Stimulated activated effector memory CD8-positive, alpha-beta T cell treated with anti-CD3 and anti-CD28 coated beads, Interleukin-12 subunit alpha, Interleukin-12 subunit beta, amount 100 ng/mL, for 72 hours (primary cell): ENCODE measurements at regions not wholly inside any gene's neighbourhood (a gene's known extent, or its start where the extent isn't known, plus 50 kb on each side); places are given as distances from the start of the nearest gene placed in this dataset.
"Not testable (repeated sequence)": the region's sequence is repeated elsewhere in the genome, so short reads cannot be mapped to it uniquely, and the experiment has no call there.

Experiments used
- ATAC-seq: fragments of 150-1000 bp; cut with Tn5 transposase; 2 replicates; pipeline ENCODE4 v1.10.0; 2021
- DNase-seq, 2 donors: peaks; one replicate each; pipeline ENCODE4 v3.0.0; 2021 to 2022; ENCODE audit warnings: low spot score in 2 of 2
- H3K27ac Mint-ChIP-seq: one replicate; pipeline ENCODE4 v1.8.0; 2022; ENCODE audit warnings: mild to moderate bottlenecking, mixed read lengths
- H3K36me3 Mint-ChIP-seq: one replicate; pipeline ENCODE4 v1.8.0; 2022; ENCODE audit warnings: mild to moderate bottlenecking, mixed read lengths
- H3K4me1 Mint-ChIP-seq: one replicate; pipeline ENCODE4 v1.8.0; 2022; ENCODE audit warnings: mixed read lengths
- H3K4me3 Mint-ChIP-seq: one replicate; pipeline ENCODE4 v1.8.0; 2022; ENCODE audit warnings: mild to moderate bottlenecking, mixed read lengths
- H3K9me3 Mint-ChIP-seq: one replicate; pipeline ENCODE4 v1.8.0; 2022; ENCODE audit warnings: mixed read lengths

- Mint-ChIP-seq H3K27ac (no peak overlapping the region), H3K4me1 (peaks cover 30% of the 10 kb centered on the region), H3K4me3 (no peak overlapping the region), H3K36me3 (peaks cover 80% of the 10 kb centered on the region), H3K9me3 (no peaks in the 10 kb centered on the region)
- DNase-seq (no peak), ATAC-seq (no peak)
These were observed 82.7 kb upstream of the CD302 start for GRCh38 chr2:159880729-159881128.

DNA sequence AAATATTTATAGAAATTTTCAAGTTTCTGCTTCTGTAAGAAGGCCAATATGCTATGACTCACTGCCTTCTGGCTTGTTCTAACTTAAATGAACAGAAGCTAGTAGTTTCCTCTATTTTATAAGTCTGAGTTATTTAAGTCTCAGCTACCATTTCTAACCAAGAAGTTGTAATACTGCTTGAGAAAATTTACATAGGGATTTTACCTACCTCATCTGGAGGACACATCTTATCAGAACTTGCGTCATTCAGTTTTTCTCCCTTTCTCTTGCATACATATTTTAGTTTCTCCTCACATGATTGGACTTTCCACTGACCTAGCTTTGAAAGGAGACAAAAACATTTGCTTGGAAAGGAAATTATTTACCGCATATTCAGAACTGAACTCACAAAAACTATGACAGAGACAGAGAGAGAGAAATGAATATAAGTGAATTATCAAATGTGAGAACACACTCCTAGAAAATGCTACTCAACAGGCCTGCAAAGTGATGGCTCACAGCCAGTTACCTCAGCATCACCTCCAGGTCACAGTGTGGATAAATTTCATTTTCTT, 81.1 kb upstream of the CD302 start:
- no peaks in the 10 kb centered on the region for H3K9me3 Mint-ChIP-seq
- H3K4me1 Mint-ChIP-seq = peaks cover 37% of the 10 kb centered on the region
- no peak overlapping the region for H3K4me3 Mint-ChIP-seq
- H3K27ac Mint-ChIP-seq = peak overlapping the region; percentile 11
- peaks cover 74% of the 10 kb centered on the region for H3K36me3 Mint-ChIP-seq
- ATAC-seq (peak; percentile 94), DNase-seq (no peak)

DNA sequence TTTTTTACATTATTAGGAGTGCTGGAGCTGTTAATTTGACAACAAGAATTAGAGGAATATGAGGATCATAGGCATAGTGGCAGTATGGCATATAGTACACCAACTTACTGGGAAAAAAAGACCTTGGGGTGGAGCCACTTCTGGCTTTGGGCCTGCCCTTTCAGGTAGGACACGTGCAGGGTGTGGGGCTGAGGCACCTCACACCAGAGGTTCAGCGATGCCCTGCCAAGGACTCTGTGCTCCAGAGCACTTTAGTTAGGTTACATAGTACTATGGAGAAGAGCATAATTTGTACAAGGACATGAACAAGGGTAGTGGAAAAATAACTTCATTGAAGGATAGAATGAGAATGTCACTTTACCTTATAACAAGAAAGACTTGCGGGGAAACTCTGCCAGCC, 77.1 kb upstream of the CD302 start:
- Mint-ChIP-seq H3K4me1 (peaks cover 33% of the 10 kb centered on the region), H3K9me3 (no peaks in the 10 kb centered on the region), H3K4me3 (no peak overlapping the region), H3K36me3 (peaks cover 86% of the 10 kb centered on the region), H3K27ac (no peak overlapping the region)
- ATAC-seq (no peak), DNase-seq (no peak)

DNA sequence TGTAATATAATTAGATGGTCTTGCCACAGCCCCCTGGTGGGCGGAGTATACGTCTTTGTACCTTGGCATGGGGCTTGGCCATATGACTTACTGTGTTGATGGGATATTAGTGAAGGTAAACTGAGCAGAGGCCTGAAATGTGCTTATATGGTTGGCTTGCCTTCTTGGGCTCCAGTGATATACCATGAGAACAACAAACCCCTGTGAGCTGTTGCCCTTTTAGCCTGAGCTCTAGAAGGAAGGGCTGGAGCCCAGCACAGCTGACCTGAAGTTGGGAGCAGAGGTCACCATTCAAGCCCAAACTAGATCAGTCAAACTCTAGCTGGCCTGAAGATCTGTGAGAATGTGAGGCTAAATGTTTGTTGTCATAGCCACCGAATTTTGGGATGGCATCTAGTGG, 75.2 kb upstream of the CD302 start:
- ATAC-seq (no peak), DNase-seq (no peak)
- H3K4me1 Mint-ChIP-seq = peaks cover 17% of the 10 kb centered on the region
- peak overlapping the region; percentile 7 for H3K27ac Mint-ChIP-seq
- no peak overlapping the region for H3K4me3 Mint-ChIP-seq
- no peaks in the 10 kb centered on the region for H3K9me3 Mint-ChIP-seq
- H3K36me3 Mint-ChIP-seq = peaks cover 88% of the 10 kb centered on the region

GRCh38 chr2:159872353-159872752, 74.3 kb upstream of the CD302 start:
- Mint-ChIP-seq H3K27ac (no peak overlapping the region), H3K4me1 (peaks cover 14% of the 10 kb centered on the region), H3K4me3 (no peak overlapping the region), H3K9me3 (no peaks in the 10 kb centered on the region), H3K36me3 (peaks cover 81% of the 10 kb centered on the region)
- ATAC-seq (no peak), DNase-seq (no peak)

- not testable (repeated sequence) for DNase-seq, ATAC-seq, H3K9me3 Mint-ChIP-seq, H3K4me1 Mint-ChIP-seq, H3K27ac Mint-ChIP-seq, H3K4me3 Mint-ChIP-seq
- H3K36me3 Mint-ChIP-seq = peaks cover 69% of the 10 kb centered on the region
These were observed 70.7 kb upstream of the CD302 start for GRCh38 chr2:159868598-159869159.

DNA sequence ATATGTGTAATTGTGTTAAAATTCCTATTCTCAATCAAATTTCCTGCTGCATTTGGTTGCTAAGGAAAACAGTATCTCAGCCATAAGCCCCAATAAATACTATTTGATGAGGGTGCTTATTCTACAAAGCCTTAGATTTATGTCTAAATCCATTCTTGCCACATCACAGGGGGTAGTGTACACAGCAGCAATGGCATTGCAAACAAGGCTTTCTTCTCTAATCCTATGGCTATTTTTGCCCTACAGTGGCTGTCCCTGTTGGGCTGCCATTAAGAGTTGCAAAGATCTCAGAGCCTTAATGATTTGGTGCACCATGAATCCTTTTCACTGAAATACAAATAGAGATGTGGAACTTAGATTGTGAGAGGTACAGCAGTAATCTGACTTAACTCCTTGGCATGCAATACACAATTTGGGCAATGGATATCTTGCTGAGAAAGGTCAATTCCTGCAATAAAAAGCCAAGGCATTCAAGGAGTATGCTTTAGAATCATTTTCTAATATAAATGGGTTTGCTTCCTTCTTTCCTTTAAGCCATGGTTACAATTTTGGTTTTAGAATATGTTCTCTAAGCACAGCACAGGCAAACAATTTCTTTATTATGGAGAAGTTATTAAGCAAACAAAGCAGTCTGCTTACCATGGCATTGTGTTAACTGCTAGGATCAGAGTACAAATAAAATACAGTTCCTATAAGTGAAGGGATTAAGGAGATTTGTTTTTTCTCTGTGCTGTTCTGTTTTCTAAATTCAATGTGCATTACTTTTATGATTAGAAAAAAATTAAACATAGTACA, 69.8 kb upstream of the CD302 start:
- peaks cover 70% of the 10 kb centered on the region for H3K36me3 Mint-ChIP-seq
- H3K4me3 Mint-ChIP-seq = no peak overlapping the region
- H3K27ac Mint-ChIP-seq = no peak overlapping the region
- ATAC-seq = no peak
- H3K9me3 Mint-ChIP-seq = no peaks in the 10 kb centered on the region
- no peaks in the 10 kb centered on the region for H3K4me1 Mint-ChIP-seq
- DNase-seq = no peak

DNA sequence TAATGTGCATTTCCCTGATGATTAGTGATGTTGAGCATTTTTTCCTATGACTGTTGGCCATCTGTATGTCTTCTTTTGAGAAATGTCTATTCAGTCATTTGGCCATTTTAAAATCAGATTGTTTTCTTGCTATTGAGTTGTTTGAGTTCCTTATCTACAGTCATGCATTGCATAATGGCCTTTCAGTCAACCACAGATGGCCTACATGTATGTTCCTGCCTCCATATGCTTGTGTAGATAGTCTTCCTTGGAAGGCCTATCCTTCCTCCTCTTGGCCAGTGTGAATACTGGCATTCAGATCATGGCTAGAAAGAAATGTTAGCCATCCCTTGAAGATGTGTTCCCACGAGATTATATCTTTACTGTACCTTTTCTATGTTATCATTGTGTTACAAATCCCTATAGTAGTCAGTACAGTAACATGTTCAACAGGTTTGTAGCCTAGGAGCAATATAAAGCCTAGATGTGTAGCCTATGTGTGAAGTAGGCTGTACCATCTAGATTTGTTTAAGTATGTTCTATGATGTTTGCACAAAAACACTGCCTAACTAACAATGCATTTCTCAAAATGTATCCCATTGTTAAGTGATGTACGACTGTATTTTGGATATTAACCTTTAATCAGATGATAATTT, 65.6 kb upstream of the CD302 start:
- no peak overlapping the region for H3K4me3 Mint-ChIP-seq
- DNase-seq = no peak
- no peak overlapping the region for H3K27ac Mint-ChIP-seq

GRCh38 chr2:159860581-159861310, 62.7 kb upstream of the CD302 start:
- peaks cover 64% of the 10 kb centered on the region for H3K36me3 Mint-ChIP-seq
- H3K9me3 Mint-ChIP-seq = no peaks in the 10 kb centered on the region
- no peak for ATAC-seq

More for the DNA sequence above, 65.6 kb upstream of the CD302 start:
- Mint-ChIP-seq H3K9me3 (no peaks in the 10 kb centered on the region), H3K4me1 (peaks cover 14% of the 10 kb centered on the region), H3K36me3 (peaks cover 53% of the 10 kb centered on the region)
- no peak for ATAC-seq

DNA sequence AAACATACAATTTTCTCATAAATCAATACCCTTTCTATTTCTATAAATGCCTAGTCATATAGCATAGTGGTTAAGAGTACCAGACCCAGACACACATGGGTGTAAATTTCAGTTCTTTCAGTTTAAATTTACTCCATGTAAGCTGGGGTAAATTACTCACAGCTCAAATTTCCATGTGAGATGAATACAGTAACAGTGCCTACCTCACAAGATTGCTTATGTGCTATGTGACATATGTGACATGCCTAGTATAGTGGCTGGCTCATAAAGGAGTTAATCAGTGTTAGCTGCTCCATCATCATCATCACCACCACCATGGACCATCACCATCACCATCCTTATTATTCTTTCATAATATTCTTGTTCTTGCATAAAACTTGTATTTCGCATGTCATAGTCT, 61.6 kb upstream of the CD302 start:
- peaks cover 14% of the 10 kb centered on the region for H3K4me1 Mint-ChIP-seq
- no peaks in the 10 kb centered on the region for H3K9me3 Mint-ChIP-seq
- peaks cover 72% of the 10 kb centered on the region for H3K36me3 Mint-ChIP-seq
- ATAC-seq (peak; percentile 90), DNase-seq (no peak)
- peak overlapping the region; percentile 58 for H3K27ac Mint-ChIP-seq
- H3K4me3 Mint-ChIP-seq = no peak overlapping the region

More at GRCh38 chr2:159860581-159861310, 62.7 kb upstream of the CD302 start:
- Mint-ChIP-seq H3K27ac (no peak overlapping the region), H3K4me3 (no peak overlapping the region), H3K4me1 (peaks cover 14% of the 10 kb centered on the region)
- no peak for DNase-seq

GRCh38 chr2:159856760-159857159, 58.8 kb upstream of the CD302 start:
- H3K36me3 Mint-ChIP-seq = peaks cover 78% of the 10 kb centered on the region
- H3K27ac Mint-ChIP-seq = no peak overlapping the region
- DNase-seq (no peak), ATAC-seq (no peak)
- no peak overlapping the region for H3K4me3 Mint-ChIP-seq
- H3K4me1 Mint-ChIP-seq = peaks cover 14% of the 10 kb centered on the region
- H3K9me3 Mint-ChIP-seq = no peaks in the 10 kb centered on the region

GRCh38 chr2:159855557-159856061, 57.6 kb upstream of the CD302 start:
- ATAC-seq = no peak
- peaks cover 85% of the 10 kb centered on the region for H3K36me3 Mint-ChIP-seq
- no peaks in the 10 kb centered on the region for H3K9me3 Mint-ChIP-seq
- no peak overlapping the region for H3K4me3 Mint-ChIP-seq
- peaks cover 14% of the 10 kb centered on the region for H3K4me1 Mint-ChIP-seq
- H3K27ac Mint-ChIP-seq = no peak overlapping the region
- no peak for DNase-seq

DNA sequence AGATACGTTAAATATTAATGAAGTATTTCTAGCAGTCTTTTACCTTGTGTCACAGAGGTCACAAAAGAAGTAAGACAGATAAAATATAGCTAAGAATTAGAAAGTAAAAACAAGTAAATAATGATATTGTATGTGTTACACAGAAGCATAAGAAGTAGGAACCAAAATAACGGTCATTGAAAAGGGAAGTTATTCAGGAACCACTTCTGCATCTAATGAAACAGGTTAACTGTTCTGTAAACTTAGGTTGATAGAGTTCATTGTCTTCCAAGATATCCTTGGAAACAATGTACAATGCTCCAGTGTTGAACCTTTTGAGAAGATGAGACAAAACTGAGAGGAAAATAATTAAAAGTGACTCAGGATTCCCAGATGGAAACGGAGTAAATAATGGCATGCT, 57.1 kb upstream of the CD302 start:
- no peak for ATAC-seq
- Mint-ChIP-seq H3K27ac (no peak overlapping the region), H3K9me3 (no peaks in the 10 kb centered on the region), H3K4me1 (peaks cover 9% of the 10 kb centered on the region), H3K36me3 (peaks cover 83% of the 10 kb centered on the region), H3K4me3 (no peak overlapping the region)
- no peak for DNase-seq

DNA sequence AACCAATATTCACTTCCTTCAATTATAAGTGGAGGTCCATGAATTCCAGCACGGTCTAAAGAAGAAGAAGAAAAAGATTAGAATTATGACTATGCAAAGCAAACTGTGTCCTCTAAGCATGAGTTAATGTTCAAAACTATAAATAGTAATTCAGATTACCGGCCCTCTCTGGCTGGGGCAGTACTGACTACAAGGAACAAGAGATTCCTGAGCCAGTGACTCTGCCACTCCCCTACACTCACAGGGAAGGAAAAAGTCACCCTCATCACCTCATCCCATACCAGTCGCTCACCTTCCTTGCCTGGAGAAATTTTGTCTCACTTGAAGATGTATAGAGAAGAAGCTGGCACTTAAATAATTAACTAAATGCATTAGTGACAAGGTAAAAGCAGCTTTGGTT, 56.5 kb upstream of the CD302 start:
- H3K36me3 Mint-ChIP-seq = peaks cover 83% of the 10 kb centered on the region
- no peak overlapping the region for H3K4me3 Mint-ChIP-seq
- DNase-seq = no peak
- no peak for ATAC-seq
- H3K9me3 Mint-ChIP-seq = no peaks in the 10 kb centered on the region
- H3K27ac Mint-ChIP-seq = no peak overlapping the region
- peaks cover 5% of the 10 kb centered on the region for H3K4me1 Mint-ChIP-seq

DNA sequence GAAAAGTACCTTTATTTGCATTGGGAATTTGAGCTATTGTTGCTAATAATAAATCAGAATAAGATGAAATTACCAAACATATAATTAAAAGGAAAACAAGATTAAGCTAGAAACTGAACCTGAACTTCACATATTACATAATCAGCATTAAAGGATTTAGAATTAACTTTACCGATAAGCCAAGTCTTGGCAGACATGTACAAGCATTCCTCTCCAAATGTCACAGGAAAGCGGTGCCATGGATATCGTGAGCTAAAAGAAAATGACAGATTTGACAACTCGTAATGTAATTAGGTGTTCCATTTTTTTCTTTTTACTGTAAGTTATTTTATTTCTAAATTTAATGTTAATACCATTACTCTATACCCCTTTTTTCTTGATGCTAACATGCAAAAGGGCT, 55.1 kb upstream of the CD302 start:
- DNase-seq (no peak), ATAC-seq (no peak)
- H3K9me3 Mint-ChIP-seq = no peaks in the 10 kb centered on the region
- H3K4me3 Mint-ChIP-seq = no peak overlapping the region
- H3K4me1 Mint-ChIP-seq = no peaks in the 10 kb centered on the region
- no peak overlapping the region for H3K27ac Mint-ChIP-seq
- H3K36me3 Mint-ChIP-seq = peaks cover 79% of the 10 kb centered on the region
